Neural crest cell (in vitro differentiated cells): ENCODE measurements at regions not wholly inside any gene's neighbourhood (a gene's known extent, or its start where the extent isn't known, plus 50 kb on each side); places are given as distances from the start of the nearest gene placed in this dataset.

Experiments used
- DNase-seq: peaks from one replicate; pipeline ENCODE4 v3.0.0; 2021; ENCODE audit warnings: low read depth, mixed read lengths, low spot score
- H3K27ac Mint-ChIP-seq: one replicate; pipeline ENCODE4 v1.8.0; 2021; ENCODE audit warnings: mild to moderate bottlenecking, mixed read lengths; ENCODE audit not compliant: unreplicated experiment
- H3K27me3 Mint-ChIP-seq: 2 replicates; pipeline ENCODE4 v1.8.0; 2021; ENCODE audit warnings: low read depth, mild to moderate bottlenecking, mixed read lengths
- H3K36me3 Mint-ChIP-seq: 2 replicates; pipeline ENCODE4 v1.8.0; 2021; ENCODE audit warnings: low read depth, mild to moderate bottlenecking, mixed read lengths
- H3K4me1 Mint-ChIP-seq: 2 replicates; pipeline ENCODE4 v1.8.0; 2021; ENCODE audit warnings: mixed read lengths
- H3K4me3 Mint-ChIP-seq: one replicate; pipeline ENCODE4 v1.8.0; 2021; ENCODE audit warnings: mild to moderate bottlenecking, mixed read lengths
- H3K9me3 Mint-ChIP-seq: 2 replicates; pipeline ENCODE4 v1.8.0; 2021; ENCODE audit warnings: mixed read lengths
- TF ChIP-seq, protein P1 (sequence below): fragments of 200-600 bp; sonication (generic); conservative IDR thresholded peaks from 2 replicates; pipeline ENCODE4 v1.5.0; 2021; ENCODE audit warnings: antibody characterized with exemption, mild to moderate bottlenecking

DNA sequence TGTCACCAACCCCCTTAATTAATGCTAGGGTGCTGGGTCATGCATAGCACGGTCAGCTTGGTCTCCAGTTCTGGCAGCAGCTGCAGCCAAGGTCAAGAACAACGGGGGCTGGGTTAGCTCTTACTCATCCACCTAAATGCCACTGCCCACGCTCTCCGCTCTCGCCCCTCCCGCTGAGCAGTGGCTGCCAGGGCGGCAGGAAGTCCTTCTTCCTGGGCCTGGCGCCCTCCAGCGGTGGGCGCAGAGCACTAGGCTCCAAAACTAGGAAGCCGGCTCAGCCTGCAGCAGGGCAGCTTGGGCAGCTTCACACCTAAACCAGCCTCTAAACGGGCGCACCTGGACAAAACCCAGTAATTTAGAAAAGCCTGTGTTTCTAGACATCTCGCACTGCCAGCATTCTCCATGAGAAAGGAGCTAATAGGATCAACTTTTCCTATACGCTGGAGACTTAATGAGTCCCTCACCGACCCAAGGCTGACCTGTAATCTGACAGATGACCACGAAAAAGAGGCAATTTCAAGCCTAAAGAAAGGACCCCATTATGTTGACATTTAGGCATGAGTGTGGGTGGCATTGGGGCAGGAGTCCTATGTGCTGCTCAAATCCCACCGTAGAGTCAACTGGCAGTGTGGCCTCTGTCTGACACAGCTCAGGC lies 78.4 kb upstream of the LRRN2 start:
- DNase-seq, result peak; percentile 72
- H3K4me1 Mint-ChIP-seq, result peaks cover 14% of the 10 kb centered on the region
- H3K27ac Mint-ChIP-seq, result no peak overlapping the region
- no peaks in the 10 kb centered on the region for H3K9me3 Mint-ChIP-seq
- H3K36me3 Mint-ChIP-seq, result no peaks in the 10 kb centered on the region
- TF ChIP-seq, protein P1, sequence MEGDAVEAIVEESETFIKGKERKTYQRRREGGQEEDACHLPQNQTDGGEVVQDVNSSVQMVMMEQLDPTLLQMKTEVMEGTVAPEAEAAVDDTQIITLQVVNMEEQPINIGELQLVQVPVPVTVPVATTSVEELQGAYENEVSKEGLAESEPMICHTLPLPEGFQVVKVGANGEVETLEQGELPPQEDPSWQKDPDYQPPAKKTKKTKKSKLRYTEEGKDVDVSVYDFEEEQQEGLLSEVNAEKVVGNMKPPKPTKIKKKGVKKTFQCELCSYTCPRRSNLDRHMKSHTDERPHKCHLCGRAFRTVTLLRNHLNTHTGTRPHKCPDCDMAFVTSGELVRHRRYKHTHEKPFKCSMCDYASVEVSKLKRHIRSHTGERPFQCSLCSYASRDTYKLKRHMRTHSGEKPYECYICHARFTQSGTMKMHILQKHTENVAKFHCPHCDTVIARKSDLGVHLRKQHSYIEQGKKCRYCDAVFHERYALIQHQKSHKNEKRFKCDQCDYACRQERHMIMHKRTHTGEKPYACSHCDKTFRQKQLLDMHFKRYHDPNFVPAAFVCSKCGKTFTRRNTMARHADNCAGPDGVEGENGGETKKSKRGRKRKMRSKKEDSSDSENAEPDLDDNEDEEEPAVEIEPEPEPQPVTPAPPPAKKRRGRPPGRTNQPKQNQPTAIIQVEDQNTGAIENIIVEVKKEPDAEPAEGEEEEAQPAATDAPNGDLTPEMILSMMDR, result peak; percentile 88
- H3K27me3 Mint-ChIP-seq, result peaks cover 34% of the 10 kb centered on the region
- no peak overlapping the region for H3K4me3 Mint-ChIP-seq

DNA sequence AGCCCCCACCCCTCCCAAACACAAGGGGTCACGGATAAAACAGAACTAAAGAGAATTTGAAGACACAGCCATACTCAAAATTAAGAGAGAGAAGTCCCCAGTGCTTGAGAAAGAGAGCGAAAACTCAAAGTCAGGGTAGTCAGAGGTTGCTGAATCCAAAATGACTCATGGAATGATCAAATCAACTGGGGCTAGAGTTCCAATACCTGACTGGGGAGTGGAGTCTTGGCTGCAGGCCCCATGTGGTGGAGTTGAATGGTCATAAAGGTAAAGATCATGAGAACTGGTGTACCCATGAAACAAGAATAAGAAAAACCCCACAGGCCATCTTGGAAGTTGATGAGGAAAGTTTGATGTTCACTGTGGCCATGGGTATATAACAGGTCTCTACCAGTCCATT lies 84.5 kb upstream of the LRRN2 start:
- Mint-ChIP-seq H3K36me3 (no peaks in the 10 kb centered on the region), H3K4me3 (no peak overlapping the region), H3K9me3 (no peaks in the 10 kb centered on the region), H3K27ac (no peak overlapping the region), H3K4me1 (no peaks in the 10 kb centered on the region), H3K27me3 (peaks cover 66% of the 10 kb centered on the region)
- no peak for DNase-seq
- TF ChIP-seq, protein P1, result no peak

DNA sequence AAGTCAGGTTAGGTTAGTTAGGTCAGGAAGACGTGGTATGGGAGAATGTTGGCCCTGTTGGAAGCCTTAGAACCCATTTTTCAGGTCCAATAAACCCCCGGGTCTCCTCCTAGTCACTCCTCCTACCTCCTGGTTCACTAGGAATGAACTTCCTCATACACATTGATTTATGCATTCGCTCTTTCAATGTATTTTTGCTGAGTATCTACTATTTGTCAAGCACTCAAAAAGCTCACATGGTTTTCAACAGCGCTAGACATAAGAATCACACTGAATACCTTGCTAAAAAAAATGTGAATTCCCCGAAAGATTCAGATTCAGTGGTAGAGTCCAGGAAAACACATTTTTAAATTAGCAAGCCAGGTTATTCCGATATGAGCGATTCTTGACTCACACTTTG lies 85.8 kb upstream of the LRRN2 start:
- H3K9me3 Mint-ChIP-seq, result no peaks in the 10 kb centered on the region
- H3K36me3 Mint-ChIP-seq, result no peaks in the 10 kb centered on the region
- no peak overlapping the region for H3K27ac Mint-ChIP-seq
- DNase-seq, result no peak
- peaks cover 53% of the 10 kb centered on the region for H3K27me3 Mint-ChIP-seq
- H3K4me3 Mint-ChIP-seq, result no peak overlapping the region
- TF ChIP-seq, protein P1, result no peak
- no peaks in the 10 kb centered on the region for H3K4me1 Mint-ChIP-seq

DNA sequence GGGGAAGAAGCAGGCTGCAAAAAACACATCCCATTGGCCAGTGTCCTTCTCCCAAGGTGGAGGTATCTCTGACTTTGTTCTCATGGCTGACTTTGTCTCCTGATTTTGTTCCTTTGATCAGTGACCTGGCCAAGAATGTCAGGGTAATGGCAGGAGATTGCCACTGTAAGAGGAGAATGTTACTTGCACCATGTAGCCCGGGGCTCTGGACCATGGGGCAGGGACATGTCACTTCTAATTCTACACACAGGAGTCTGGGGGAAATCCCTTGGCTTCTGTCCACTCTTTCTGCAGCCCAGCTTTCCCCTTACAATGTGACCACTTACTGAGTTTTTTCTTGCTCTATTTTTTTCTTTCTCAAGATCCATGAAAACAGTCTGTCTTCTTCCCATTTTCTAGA lies 87.7 kb upstream of the LRRN2 start:
- peaks cover 38% of the 10 kb centered on the region for H3K27me3 Mint-ChIP-seq
- H3K9me3 Mint-ChIP-seq, result no peaks in the 10 kb centered on the region
- TF ChIP-seq, protein P1, result no peak
- H3K4me1 Mint-ChIP-seq, result no peaks in the 10 kb centered on the region
- no peak for DNase-seq
- no peaks in the 10 kb centered on the region for H3K36me3 Mint-ChIP-seq
- H3K27ac Mint-ChIP-seq, result no peak overlapping the region
- no peak overlapping the region for H3K4me3 Mint-ChIP-seq

DNA sequence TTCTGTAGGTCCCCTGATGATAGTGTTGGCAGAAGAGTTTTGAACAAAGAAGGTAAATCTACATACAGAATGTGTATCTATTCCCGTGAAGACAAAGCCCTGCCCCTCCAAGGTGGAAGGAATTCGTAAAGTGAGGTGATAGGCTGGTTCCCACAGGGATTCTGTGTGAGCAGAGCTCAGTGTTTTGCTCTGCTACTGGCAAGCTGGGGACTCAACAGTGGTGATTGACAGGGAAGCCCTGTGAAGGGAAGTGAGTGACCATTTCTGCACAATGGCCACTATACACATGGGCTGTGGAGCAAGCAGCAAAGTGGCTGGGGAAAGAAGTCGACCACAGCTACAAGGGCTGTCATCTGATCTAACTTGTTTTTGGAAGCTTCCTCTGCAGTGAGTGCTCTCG lies 90.0 kb upstream of the LRRN2 start:
- H3K9me3 Mint-ChIP-seq, result no peaks in the 10 kb centered on the region
- no peaks in the 10 kb centered on the region for H3K4me1 Mint-ChIP-seq
- H3K4me3 Mint-ChIP-seq, result no peak overlapping the region
- TF ChIP-seq, protein P1, result no peak
- peaks cover 20% of the 10 kb centered on the region for H3K27me3 Mint-ChIP-seq
- no peak overlapping the region for H3K27ac Mint-ChIP-seq
- H3K36me3 Mint-ChIP-seq, result no peaks in the 10 kb centered on the region
- no peak for DNase-seq
